Astrocyte (in vitro differentiated cells and primary cell): ENCODE measurements at regions not wholly inside any gene's neighbourhood (a gene's known extent, or its start where the extent isn't known, plus 50 kb on each side); places are given as distances from the start of the nearest gene placed in this dataset.

Experiments
- EZH2 ChIP-seq: IDR thresholded peaks from 2 replicates; pipeline ENCODE4 v1.6.1; 2012; ENCODE audit warnings: mild to moderate bottlenecking, low read length, inconsistent platforms; ENCODE audit not compliant: insufficient read depth
- TF ChIP-seq, protein P1 (sequence below): IDR thresholded peaks from 2 replicates; pipeline ENCODE4 v1.5.1; 2011; ENCODE audit warnings: low read depth, mild to moderate bottlenecking, inconsistent platforms, low read length, moderate library complexity; ENCODE audit not compliant: insufficient read depth

- TF ChIP-seq, protein P1, sequence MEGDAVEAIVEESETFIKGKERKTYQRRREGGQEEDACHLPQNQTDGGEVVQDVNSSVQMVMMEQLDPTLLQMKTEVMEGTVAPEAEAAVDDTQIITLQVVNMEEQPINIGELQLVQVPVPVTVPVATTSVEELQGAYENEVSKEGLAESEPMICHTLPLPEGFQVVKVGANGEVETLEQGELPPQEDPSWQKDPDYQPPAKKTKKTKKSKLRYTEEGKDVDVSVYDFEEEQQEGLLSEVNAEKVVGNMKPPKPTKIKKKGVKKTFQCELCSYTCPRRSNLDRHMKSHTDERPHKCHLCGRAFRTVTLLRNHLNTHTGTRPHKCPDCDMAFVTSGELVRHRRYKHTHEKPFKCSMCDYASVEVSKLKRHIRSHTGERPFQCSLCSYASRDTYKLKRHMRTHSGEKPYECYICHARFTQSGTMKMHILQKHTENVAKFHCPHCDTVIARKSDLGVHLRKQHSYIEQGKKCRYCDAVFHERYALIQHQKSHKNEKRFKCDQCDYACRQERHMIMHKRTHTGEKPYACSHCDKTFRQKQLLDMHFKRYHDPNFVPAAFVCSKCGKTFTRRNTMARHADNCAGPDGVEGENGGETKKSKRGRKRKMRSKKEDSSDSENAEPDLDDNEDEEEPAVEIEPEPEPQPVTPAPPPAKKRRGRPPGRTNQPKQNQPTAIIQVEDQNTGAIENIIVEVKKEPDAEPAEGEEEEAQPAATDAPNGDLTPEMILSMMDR: no peak
- no peak for TF ChIP-seq EZH2
These were observed 333.5 kb downstream of the IRS1 start for GRCh38 chr2:226466124-226466523.
